ENCODE measurements at regions not wholly inside any gene's neighbourhood (a gene's known extent, or its start where the extent isn't known, plus 50 kb on each side); places are given as distances from the start of the nearest gene placed in this dataset.

GRCh38 chr22:49637255-49637760 lies 190.4 kb downstream of the BRD1 start:
- no peak for DNase-seq (ENCODE audit: low read depth)
- TF ChIP-seq CTCF (conservative IDR thresholded peaks at IDR 0.05; ENCODE audit: low read depth, low read length) = no peak
- H3K4me3 ChIP-seq (ENCODE audit: low read depth, low read length) = no peak overlapping the region

DNA sequence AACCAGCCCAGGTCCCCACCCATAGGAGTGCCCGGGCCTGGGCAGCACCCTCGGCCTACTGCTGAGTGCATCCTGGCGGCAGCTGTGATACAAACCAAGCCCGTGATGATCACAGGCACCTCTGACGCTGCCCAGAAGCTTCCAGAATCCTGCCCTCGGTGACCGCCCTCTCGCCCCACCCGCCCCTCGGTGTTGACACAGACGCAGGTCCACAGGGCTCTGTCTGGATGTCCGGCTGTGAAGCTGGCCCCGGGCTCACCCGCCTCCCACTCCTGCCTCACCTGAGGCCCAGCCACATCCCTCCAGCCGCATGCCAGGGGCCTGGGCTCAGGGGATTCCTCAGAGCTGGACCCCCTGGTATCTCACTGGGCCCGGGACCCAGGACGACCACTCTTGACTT lies 191.0 kb downstream of the BRD1 start:
- no peak overlapping the region for H3K4me3 ChIP-seq (ENCODE audit: low read depth, low read length)
- no peak for TF ChIP-seq CTCF (conservative IDR thresholded peaks at IDR 0.05; ENCODE audit: low read depth, low read length)
- no peak for DNase-seq (ENCODE audit: low read depth)

GRCh38 chr22:49636214-49636613 lies 191.5 kb downstream of the BRD1 start:
- H3K4me3 ChIP-seq (ENCODE audit: low read depth, low read length) = no peak overlapping the region
- TF ChIP-seq CTCF (conservative IDR thresholded peaks at IDR 0.05; ENCODE audit: low read depth, low read length) = no peak
- DNase-seq (ENCODE audit: low read depth) = no peak

- DNase-seq (ENCODE audit: low read depth) = no peak
- H3K4me3 ChIP-seq (ENCODE audit: low read depth, low read length) = no peak overlapping the region
- TF ChIP-seq CTCF (conservative IDR thresholded peaks at IDR 0.05; ENCODE audit: low read depth, low read length) = no peak
Measured at GRCh38 chr22:49634006-49634772, 193.5 kb downstream of the BRD1 start.

DNA sequence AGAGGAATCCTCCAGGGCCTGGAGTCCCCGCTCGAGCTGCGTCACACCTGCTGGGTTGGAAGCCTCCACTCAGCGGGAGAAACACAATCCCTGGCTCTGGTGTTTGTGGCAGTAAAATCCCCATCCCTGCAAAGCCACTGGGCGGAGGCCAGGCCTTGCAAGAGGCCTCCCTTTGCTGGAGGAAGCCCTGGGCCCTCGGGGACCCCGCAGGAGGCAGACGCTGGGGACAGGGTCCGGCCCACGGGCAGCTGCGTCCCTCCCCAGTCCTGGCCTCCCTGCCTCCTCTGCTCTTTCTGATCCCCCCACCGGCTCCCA lies 194.7 kb downstream of the BRD1 start:
- no peak overlapping the region for H3K4me3 ChIP-seq (ENCODE audit: low read depth, low read length)
- no peak for TF ChIP-seq CTCF (conservative IDR thresholded peaks at IDR 0.05; ENCODE audit: low read depth, low read length)
- no peak for DNase-seq (ENCODE audit: low read depth)

GRCh38 chr22:49632199-49633009 lies 195.3 kb downstream of the BRD1 start:
- peak; percentile 60 for DNase-seq (ENCODE audit: low read depth)
- TF ChIP-seq CTCF (conservative IDR thresholded peaks at IDR 0.05; ENCODE audit: low read depth, low read length) = peak; percentile 83
- peak overlapping the region; percentile 28 for H3K4me3 ChIP-seq (ENCODE audit: low read depth, low read length)
